ENCODE measurements at regions not wholly inside any gene's neighbourhood (a gene's known extent, or its start where the extent isn't known, plus 50 kb on each side); places are given as distances from the start of the nearest gene placed in this dataset.
"Not testable (repeated sequence)": the region's sequence is repeated elsewhere in the genome, so short reads cannot be mapped to it uniquely, and the experiment has no call there.

GRCh38 chr13:54829391-54830068 lies 1800.9 kb downstream of the OLFM4 start:
- DNase-seq (ENCODE audit: extremely low read depth, low read depth, low spot score): not testable (repeated sequence)

- DNase-seq (ENCODE audit: extremely low read depth, low read depth, low spot score): no peak
These were observed 1807.7 kb downstream of the OLFM4 start for GRCh38 chr13:54836273-54836672.

GRCh38 chr13:54841682-54842081 lies 1813.1 kb downstream of the OLFM4 start:
- no peak for DNase-seq (ENCODE audit: extremely low read depth, low read depth, low spot score)

GRCh38 chr13:54845351-54845965 lies 1816.8 kb downstream of the OLFM4 start:
- no peak for DNase-seq (ENCODE audit: extremely low read depth, low read depth, low spot score)

GRCh38 chr13:54852831-54853230 lies 1824.2 kb downstream of the OLFM4 start:
- no peak for DNase-seq (ENCODE audit: extremely low read depth, low read depth, low spot score)

GRCh38 chr13:54859827-54860226 lies 1831.2 kb downstream of the OLFM4 start:
- DNase-seq (ENCODE audit: extremely low read depth, low read depth, low spot score): no peak

GRCh38 chr13:54875111-54875510 lies 1846.5 kb downstream of the OLFM4 start:
- DNase-seq (ENCODE audit: extremely low read depth, low read depth, low spot score): no peak

GRCh38 chr13:54879036-54879435 lies 1850.4 kb downstream of the OLFM4 start:
- DNase-seq (ENCODE audit: extremely low read depth, low read depth, low spot score): no peak

- no peak for DNase-seq (ENCODE audit: extremely low read depth, low read depth, low spot score)
These were observed 1856.1 kb downstream of the OLFM4 start for GRCh38 chr13:54884682-54885081.

GRCh38 chr13:54890976-54891375 lies 1862.4 kb downstream of the OLFM4 start:
- no peak for DNase-seq (ENCODE audit: extremely low read depth, low read depth, low spot score)

GRCh38 chr13:54901316-54901715 lies 1872.7 kb downstream of the OLFM4 start:
- no peak for DNase-seq (ENCODE audit: extremely low read depth, low read depth, low spot score)

GRCh38 chr13:54912367-54912766 lies 1883.8 kb downstream of the OLFM4 start:
- DNase-seq (ENCODE audit: extremely low read depth, low read depth, low spot score): no peak

GRCh38 chr13:54913668-54914067 lies 1885.1 kb downstream of the OLFM4 start:
- no peak for DNase-seq (ENCODE audit: extremely low read depth, low read depth, low spot score)

GRCh38 chr13:54927538-54927937 lies 1898.9 kb downstream of the OLFM4 start:
- no peak for DNase-seq (ENCODE audit: extremely low read depth, low read depth, low spot score)

- no peak for DNase-seq (ENCODE audit: extremely low read depth, low read depth, low spot score)
These were observed 1899.5 kb downstream of the OLFM4 start for GRCh38 chr13:54928071-54928470.

- DNase-seq (ENCODE audit: extremely low read depth, low read depth, low spot score): no peak
These were observed 1905.5 kb downstream of the OLFM4 start for GRCh38 chr13:54934121-54934520.

GRCh38 chr13:54945973-54946372 lies 1917.4 kb downstream of the OLFM4 start:
- no peak for DNase-seq (ENCODE audit: extremely low read depth, low read depth, low spot score)

- DNase-seq (ENCODE audit: extremely low read depth, low read depth, low spot score): no peak
These were observed 1921.1 kb downstream of the OLFM4 start for GRCh38 chr13:54949735-54950134.

GRCh38 chr13:54950546-54950945 lies 1921.9 kb downstream of the OLFM4 start:
- no peak for DNase-seq (ENCODE audit: extremely low read depth, low read depth, low spot score)

- no peak for DNase-seq (ENCODE audit: extremely low read depth, low read depth, low spot score)
These were observed 1925.2 kb downstream of the OLFM4 start for GRCh38 chr13:54953786-54954185.

- DNase-seq (ENCODE audit: extremely low read depth, low read depth, low spot score): no peak
These were observed 1930.2 kb downstream of the OLFM4 start for GRCh38 chr13:54958781-54959180.

- no peak for DNase-seq (ENCODE audit: extremely low read depth, low read depth, low spot score)
These were observed 1937.3 kb downstream of the OLFM4 start for GRCh38 chr13:54965881-54966280.

GRCh38 chr13:54972838-54973237 lies 1944.2 kb downstream of the OLFM4 start:
- DNase-seq (ENCODE audit: extremely low read depth, low read depth, low spot score): no peak
